H1 (cell line): ENCODE measurements at regions not wholly inside any gene's neighbourhood (a gene's known extent, or its start where the extent isn't known, plus 50 kb on each side); places are given as distances from the start of the nearest gene placed in this dataset.

Source experiments
- JUND ChIP-seq: IDR thresholded peaks from 2 replicates; pipeline ENCODE4 v1.6.1; 2011; ENCODE audit warnings: mild to moderate bottlenecking, improper control_type of control experiment, low read length
- POLR2AphosphoS5 ChIP-seq: IDR thresholded peaks from 2 replicates; pipeline ENCODE4 v1.6.1; 2011; ENCODE audit warnings: low read depth, low read length
- SIRT6 ChIP-seq: IDR thresholded peaks from one replicate; pipeline ENCODE4 v1.7.1; 2012; ENCODE audit warnings: low read length, inconsistent platforms
- YY1 ChIP-seq: IDR thresholded peaks from 2 replicates; pipeline ENCODE4 v1.6.1; 2011; ENCODE audit warnings: low read depth, mild to moderate bottlenecking, low read length
- ZNF274 ChIP-seq: IDR thresholded peaks from 2 replicates; pipeline ENCODE4 v1.7.0; 2012; ENCODE audit warnings: low read length, borderline replicate concordance; ENCODE audit errors: extremely low read depth
- TF ChIP-seq, protein P1 (sequence below), 3 experiments: IDR thresholded peaks; 1 replicate in 2 of 3; 2 replicates in 1 of 3; pipeline versions ENCODE4 v1.5.1 to v1.6.1; 2011; ENCODE audit warnings: low read length in 3 of 3, mild to moderate bottlenecking in 3 of 3, inconsistent platforms in 2 of 3, low read depth in 1 of 3, moderate library complexity in 1 of 3; ENCODE audit not compliant: insufficient read depth in 1 of 3; ENCODE audit errors: control extremely low read depth in 1 of 3

DNA sequence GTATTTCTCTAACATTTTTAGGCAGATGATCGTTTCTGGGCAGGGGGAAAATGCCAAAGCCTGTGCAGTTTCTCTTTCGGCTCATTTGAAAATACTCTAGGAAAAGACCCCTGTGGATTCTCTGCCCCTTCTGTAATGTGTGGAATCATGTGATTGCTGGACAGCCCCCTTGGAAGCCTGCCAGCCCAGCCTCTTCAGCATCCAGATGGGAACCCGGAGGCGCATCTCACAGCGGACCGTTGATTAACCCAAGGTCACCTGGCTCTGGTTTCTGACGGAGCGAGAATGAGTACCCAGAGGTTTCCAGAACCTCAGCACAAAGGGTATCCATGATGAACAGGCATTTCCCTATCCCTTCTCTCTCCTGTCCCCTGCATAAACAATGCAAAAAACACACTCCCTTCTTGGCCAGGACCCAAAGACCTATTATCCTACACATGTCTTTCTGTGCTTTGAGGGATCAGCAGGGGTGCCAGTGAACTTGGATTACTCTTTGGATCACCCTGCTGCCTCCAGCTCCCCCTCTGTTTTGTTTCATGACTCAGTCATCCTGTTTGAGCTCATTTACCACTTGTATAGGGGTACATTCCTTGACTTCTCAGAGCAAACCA is 957.1 kb upstream of the RBFOX1 start:
- no peak for TF ChIP-seq POLR2AphosphoS5
- TF ChIP-seq SIRT6, result no peak
- TF ChIP-seq, protein P1, sequence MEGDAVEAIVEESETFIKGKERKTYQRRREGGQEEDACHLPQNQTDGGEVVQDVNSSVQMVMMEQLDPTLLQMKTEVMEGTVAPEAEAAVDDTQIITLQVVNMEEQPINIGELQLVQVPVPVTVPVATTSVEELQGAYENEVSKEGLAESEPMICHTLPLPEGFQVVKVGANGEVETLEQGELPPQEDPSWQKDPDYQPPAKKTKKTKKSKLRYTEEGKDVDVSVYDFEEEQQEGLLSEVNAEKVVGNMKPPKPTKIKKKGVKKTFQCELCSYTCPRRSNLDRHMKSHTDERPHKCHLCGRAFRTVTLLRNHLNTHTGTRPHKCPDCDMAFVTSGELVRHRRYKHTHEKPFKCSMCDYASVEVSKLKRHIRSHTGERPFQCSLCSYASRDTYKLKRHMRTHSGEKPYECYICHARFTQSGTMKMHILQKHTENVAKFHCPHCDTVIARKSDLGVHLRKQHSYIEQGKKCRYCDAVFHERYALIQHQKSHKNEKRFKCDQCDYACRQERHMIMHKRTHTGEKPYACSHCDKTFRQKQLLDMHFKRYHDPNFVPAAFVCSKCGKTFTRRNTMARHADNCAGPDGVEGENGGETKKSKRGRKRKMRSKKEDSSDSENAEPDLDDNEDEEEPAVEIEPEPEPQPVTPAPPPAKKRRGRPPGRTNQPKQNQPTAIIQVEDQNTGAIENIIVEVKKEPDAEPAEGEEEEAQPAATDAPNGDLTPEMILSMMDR (IDR thresholded peaks at IDR 0.05; ENCODE audit: control extremely low read depth in 1 of 3, insufficient read depth in 1 of 3, low read depth in 1 of 3, low read length in 3 of 3), result no peak
- TF ChIP-seq YY1, result no peak
- TF ChIP-seq ZNF274, result no peak
- TF ChIP-seq JUND, result no peak
